RWPE1 (cell line): ENCODE measurements at regions not wholly inside any gene's neighbourhood (a gene's known extent, or its start where the extent isn't known, plus 50 kb on each side); places are given as distances from the start of the nearest gene placed in this dataset.

Experiments
- CTCF ChIA-PET: fragments of 350-600 bp; sonication (Branson Sonifier 250); formaldehyde crosslinking; extraction: SDS; loops from one replicate; lab custom pipeline; 2021; lab: Yijun Ruan, JAX
- POLR2A ChIA-PET: fragments of 400-600 bp; formaldehyde crosslinking; extraction: SDS; loops from one replicate; lab custom pipeline; 2020; ENCODE audit warnings: antibody characterized with exemption; ENCODE audit not compliant: low non-redundant PET; lab: Yijun Ruan, JAX
- DNase-seq: peaks from one replicate; pipeline ENCODE4 v3.0.0; 2012; ENCODE audit warnings: low spot score
- H3K27ac ChIP-seq: fragments of 450-650 bp; 2 replicates; pipeline ENCODE4 v1.5.1; 2017
- TF ChIP-seq, protein P1 (sequence below): fragments of 450-650 bp; conservative IDR thresholded peaks from 2 replicates; pipeline ENCODE4 v1.5.1; 2017; ENCODE audit warnings: low read depth, mild to moderate bottlenecking

- DNase-seq: no peak
- CTCF ChIA-PET: interaction anchor here (0.6 kb wide), 1 partner anchor 371 kb away, joined by 3 read pairs; no protein-coding TSS in a partner anchor
- POLR2A ChIA-PET: no interaction called here
- TF ChIP-seq, protein P1, sequence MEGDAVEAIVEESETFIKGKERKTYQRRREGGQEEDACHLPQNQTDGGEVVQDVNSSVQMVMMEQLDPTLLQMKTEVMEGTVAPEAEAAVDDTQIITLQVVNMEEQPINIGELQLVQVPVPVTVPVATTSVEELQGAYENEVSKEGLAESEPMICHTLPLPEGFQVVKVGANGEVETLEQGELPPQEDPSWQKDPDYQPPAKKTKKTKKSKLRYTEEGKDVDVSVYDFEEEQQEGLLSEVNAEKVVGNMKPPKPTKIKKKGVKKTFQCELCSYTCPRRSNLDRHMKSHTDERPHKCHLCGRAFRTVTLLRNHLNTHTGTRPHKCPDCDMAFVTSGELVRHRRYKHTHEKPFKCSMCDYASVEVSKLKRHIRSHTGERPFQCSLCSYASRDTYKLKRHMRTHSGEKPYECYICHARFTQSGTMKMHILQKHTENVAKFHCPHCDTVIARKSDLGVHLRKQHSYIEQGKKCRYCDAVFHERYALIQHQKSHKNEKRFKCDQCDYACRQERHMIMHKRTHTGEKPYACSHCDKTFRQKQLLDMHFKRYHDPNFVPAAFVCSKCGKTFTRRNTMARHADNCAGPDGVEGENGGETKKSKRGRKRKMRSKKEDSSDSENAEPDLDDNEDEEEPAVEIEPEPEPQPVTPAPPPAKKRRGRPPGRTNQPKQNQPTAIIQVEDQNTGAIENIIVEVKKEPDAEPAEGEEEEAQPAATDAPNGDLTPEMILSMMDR: no peak
- no peak overlapping the region for H3K27ac ChIP-seq
These were observed 170.3 kb downstream of the ZC3H11B start for GRCh38 chr1:219442611-219443061.

- H3K27ac ChIP-seq: no peak overlapping the region
- ChIA-PET CTCF (no interaction called here), POLR2A (no interaction called here)
- TF ChIP-seq, protein P1: no peak
- no peak for DNase-seq
These were observed 171.0 kb downstream of the ZC3H11B start for GRCh38 chr1:219441884-219442283.

DNA sequence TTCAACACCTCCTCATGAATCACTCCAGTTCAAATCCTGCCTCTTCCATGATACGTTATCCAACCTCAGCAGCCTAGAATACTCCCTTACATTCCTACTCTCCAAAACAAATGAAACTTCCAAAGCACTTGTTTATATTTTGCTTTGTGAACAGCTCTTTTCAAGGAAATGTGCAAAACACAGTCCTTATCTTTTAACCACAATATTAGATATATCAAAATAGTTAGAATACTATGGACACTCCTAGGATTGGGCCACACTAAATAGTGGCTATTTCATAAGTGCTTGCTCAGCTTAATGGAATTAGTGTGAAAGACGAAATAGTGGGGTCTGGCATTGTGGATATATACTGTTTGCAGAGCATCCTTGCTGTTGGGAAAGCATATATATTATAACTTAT is 173.5 kb downstream of the ZC3H11B start:
- H3K27ac ChIP-seq: no peak overlapping the region
- CTCF ChIA-PET: no interaction called here
- no peak for DNase-seq
- POLR2A ChIA-PET: no interaction called here
- TF ChIP-seq, protein P1: no peak

GRCh38 chr1:219438386-219438785 is 174.5 kb downstream of the ZC3H11B start:
- TF ChIP-seq, protein P1: no peak
- H3K27ac ChIP-seq: no peak overlapping the region
- no peak for DNase-seq
- ChIA-PET CTCF (interaction anchor here (0.5 kb wide), 1 partner anchor 112 kb away, joined by 7 read pairs; no protein-coding TSS in a partner anchor), POLR2A (no interaction called here)

DNA sequence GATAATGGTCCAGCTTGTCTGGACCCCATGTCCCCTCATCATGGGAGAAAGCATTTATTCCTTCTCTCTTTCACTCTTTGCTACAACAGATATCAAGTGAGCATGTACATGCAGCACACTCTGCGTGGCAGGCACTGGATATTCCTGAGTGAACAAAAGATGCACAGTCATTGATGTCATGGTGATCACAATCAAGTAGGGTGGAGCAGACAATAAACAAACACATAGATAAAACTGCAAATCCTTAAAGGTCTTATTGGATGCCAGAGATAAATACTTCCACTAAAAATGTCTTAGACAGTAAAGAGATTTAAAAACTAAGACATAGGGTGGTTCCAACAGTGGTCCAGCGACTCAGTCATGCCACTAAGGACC is 178.0 kb downstream of the ZC3H11B start:
- CTCF ChIA-PET: no interaction called here
- H3K27ac ChIP-seq: no peak overlapping the region
- TF ChIP-seq, protein P1: no peak
- POLR2A ChIA-PET: no interaction called here
- no peak for DNase-seq

DNA sequence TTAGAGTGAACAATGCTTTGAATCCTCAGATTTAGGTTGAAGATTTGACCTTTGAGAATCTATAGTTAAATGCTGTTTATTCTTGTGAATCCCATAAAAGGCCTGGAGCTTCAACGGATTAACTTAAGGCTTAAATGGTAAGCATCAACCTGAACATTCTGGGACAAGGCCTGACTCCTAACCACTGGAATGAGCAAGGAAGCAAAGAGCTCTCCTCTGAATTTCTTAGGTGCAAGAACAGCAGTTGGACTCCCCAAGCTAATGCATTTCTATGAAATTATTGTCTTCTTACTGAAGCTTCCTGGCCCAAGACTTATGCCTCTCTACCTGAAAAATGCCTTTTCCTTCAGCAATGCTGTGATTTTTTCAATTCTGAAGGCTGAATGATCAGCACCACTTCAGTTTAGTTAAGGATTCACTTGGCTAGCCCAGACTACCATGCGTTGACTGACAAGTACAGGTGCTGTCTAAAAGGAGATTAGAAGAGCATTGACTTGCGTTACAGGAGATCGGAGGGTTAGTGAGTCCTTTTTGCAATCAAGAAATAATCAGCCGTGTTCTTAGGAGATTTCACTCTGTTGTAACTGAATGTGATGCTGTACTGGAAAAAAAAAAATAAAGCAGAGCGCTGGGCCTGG is 178.5 kb downstream of the ZC3H11B start:
- ChIA-PET CTCF (no interaction called here), POLR2A (no interaction called here)
- no peak for DNase-seq
- TF ChIP-seq, protein P1: no peak
- no peak overlapping the region for H3K27ac ChIP-seq
